Muscle layer of colon (tissue), 2 donors: ENCODE measurements at regions not wholly inside any gene's neighbourhood (a gene's known extent, or its start where the extent isn't known, plus 50 kb on each side); places are given as distances from the start of the nearest gene placed in this dataset.
"Not testable (repeated sequence)": the region's sequence is repeated elsewhere in the genome, so short reads cannot be mapped to it uniquely, and the experiment has no call there.

Experiments used
- H3K27ac ChIP-seq: one replicate; pipeline ENCODE4 v1.7.0; 2013; ENCODE audit warnings: low read depth, mild to moderate bottlenecking, low read length, moderate library complexity
- H3K27me3 ChIP-seq, 2 donors: one replicate each; pipeline ENCODE4 v1.7.0; 2013; ENCODE audit warnings: low read length in 2 of 2, mild to moderate bottlenecking in 2 of 2; ENCODE audit not compliant: insufficient read depth in 2 of 2, control insufficient read depth in 1 of 2
- H3K36me3 ChIP-seq: one replicate; pipeline ENCODE4 v1.7.0; 2013; ENCODE audit warnings: mild to moderate bottlenecking, low read length; ENCODE audit not compliant: insufficient read depth
- H3K4me1 ChIP-seq: one replicate; pipeline ENCODE4 v1.7.0; 2013; ENCODE audit warnings: mild to moderate bottlenecking, low read length; ENCODE audit not compliant: insufficient read depth
- H3K4me3 ChIP-seq, 2 donors: one replicate each; pipeline ENCODE4 v1.7.0; 2013; ENCODE audit warnings: low read length in 2 of 2, low read depth in 1 of 2, mild to moderate bottlenecking in 1 of 2, moderate library complexity in 1 of 2
- H3K9ac ChIP-seq: one replicate; pipeline ENCODE4 v1.7.0; 2013; ENCODE audit warnings: low read length
- H3K9me3 ChIP-seq: one replicate; pipeline ENCODE4 v1.7.0; 2013; ENCODE audit warnings: mild to moderate bottlenecking, low read length
- donor health status: abdominal sarcoma.
- donor health status: Adenocarcinoma of cecum.

DNA sequence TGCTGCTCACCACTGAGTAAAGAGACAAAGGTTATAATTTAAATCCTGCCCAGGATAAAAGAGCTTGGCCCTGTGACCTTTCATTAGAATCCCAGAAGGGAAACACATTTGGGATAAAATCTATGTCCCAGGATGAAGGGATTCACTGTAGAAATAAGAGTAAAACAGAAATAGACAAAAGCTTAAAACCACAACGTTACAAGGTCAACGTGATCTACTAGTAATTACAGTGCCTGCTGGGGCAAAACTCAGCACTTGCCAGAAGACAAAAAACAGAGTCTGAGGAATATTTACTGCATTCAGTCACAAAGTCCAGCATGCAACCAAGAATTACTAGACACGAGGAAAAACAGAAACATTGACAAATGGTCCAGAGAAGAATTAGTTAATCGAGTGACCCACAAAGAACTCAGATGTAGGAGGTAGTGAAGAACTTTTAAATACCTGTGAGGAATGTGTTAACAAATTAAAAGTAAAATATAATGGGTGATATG is 982.3 kb downstream of the GATA3 start:
- no peak overlapping the region for H3K4me3 ChIP-seq
- no peaks in the 10 kb centered on the region for H3K36me3 ChIP-seq
- no peak overlapping the region for H3K9ac ChIP-seq
- no peaks in the 10 kb centered on the region for H3K9me3 ChIP-seq
- H3K27me3 ChIP-seq = no peaks in the 10 kb centered on the region
- H3K4me1 ChIP-seq = no peaks in the 10 kb centered on the region
- no peak overlapping the region for H3K27ac ChIP-seq

DNA sequence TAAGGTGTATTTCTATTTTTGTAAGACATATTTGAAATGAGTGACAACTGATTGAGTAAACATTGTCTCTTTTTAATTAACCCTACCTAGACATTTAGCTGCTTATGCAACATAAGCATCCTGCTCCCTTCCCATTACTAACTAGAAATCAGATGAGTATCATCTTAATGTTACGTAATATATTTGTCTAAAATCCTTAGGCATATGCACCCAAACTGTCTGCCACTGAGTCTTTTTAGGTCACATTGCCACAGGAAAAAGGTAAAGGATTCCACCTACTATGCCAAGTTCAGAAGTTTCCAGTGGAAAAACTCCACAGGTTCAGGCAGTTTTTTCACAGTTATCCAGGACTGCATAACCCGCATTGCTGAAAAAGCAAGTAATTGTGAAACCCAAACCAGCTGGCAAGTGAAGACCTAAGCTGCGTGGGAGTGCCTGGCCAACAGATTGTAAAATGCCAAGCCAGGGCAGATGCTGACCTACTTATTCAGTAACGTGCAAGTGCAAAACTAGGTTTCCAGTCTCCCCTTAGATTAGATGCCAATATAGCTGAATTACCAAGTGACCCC is 983.7 kb downstream of the GATA3 start:
- Histone ChIP-seq H3K27ac (no peak overlapping the region), H3K9me3 (no peaks in the 10 kb centered on the region), H3K9ac (no peak overlapping the region), H3K36me3 (no peaks in the 10 kb centered on the region), H3K4me3 (no peak overlapping the region), H3K27me3 (no peaks in the 10 kb centered on the region), H3K4me1 (no peaks in the 10 kb centered on the region)

DNA sequence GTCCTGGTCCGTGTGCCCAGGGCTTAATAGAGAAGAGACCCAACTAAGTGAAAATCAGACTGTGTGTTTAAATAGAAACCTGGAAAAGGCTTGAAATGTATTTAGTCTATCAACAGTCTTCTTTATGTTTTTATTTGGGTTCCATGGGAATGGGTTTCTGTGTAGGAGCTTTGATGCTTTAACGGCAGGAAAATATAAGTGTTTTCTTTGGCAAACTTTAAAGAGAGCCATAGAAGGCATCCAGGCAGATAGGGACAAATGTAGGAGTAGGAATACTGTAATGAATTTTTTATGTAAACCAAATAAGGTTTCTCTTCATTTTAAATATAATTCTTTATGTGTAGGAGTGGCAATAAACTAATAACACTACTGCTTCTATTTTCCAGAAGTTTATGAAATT is 989.0 kb downstream of the GATA3 start:
- H3K27me3 ChIP-seq = no peaks in the 10 kb centered on the region
- H3K9ac ChIP-seq = no peak overlapping the region

DNA sequence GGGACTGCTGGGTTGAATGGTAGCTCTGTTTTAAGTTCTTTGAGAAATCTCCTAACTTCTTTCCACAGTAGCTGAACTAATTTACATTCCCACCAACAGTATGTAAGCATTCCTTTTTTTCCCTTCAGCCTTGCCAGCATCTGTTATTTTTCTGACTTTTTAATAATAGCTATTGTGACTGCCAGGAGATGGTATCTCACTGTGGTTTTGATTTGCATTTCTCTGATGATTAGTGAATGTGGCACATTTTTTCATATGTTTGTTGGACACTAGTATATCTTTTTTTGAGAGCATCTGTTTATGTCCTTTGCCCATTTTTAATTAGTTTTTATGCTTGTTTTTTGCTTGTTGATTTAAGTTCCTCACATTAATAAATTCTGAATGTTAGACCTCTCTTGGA is 990.8 kb downstream of the GATA3 start:
- no peak overlapping the region for H3K9ac ChIP-seq
- H3K4me1 ChIP-seq = no peaks in the 10 kb centered on the region
- H3K4me3 ChIP-seq = no peak overlapping the region
- H3K27ac ChIP-seq = no peak overlapping the region
- no peaks in the 10 kb centered on the region for H3K9me3 ChIP-seq
- no peaks in the 10 kb centered on the region for H3K27me3 ChIP-seq
- H3K36me3 ChIP-seq = no peaks in the 10 kb centered on the region

More for the DNA sequence above, 989.0 kb downstream of the GATA3 start:
- peak overlapping the region; percentile 3 for H3K27ac ChIP-seq
- no peaks in the 10 kb centered on the region for H3K9me3 ChIP-seq
- H3K4me1 ChIP-seq = no peaks in the 10 kb centered on the region
- H3K4me3 ChIP-seq = no peak overlapping the region
- H3K36me3 ChIP-seq = no peaks in the 10 kb centered on the region

DNA sequence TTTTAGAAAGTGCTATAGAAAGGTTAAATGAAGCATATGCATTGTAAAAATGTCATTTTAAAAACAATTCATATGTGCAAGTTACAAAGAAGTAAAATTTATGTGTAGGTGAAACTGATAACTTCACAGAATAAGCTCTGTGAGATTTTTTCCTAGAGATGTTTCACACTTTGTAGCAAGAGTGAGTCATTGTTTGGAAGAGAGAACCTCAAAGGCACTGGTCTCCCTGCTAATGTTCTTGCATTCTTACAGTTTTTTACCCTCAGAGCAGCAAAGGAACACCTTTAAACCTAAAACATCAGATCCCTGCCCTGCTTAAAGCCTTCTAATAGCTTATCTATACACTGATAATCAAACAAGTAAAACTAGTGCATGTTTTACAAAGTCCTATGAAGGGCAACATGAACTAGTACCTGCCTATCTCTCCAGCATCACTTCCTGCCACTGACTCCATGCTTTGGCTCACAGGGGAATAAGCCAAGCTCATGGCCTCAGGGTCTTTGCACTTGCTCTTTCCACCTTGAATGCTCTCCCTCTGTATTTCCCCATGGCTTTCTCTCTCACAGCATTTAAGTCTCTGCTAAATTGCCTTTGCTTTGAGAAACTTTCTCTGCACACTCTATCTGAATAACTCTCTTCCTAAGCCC is 997.0 kb downstream of the GATA3 start:
- H3K9ac ChIP-seq = no peak overlapping the region
- no peak overlapping the region for H3K4me3 ChIP-seq
- no peaks in the 10 kb centered on the region for H3K4me1 ChIP-seq
- H3K36me3 ChIP-seq = no peaks in the 10 kb centered on the region
- no peaks in the 10 kb centered on the region for H3K27me3 ChIP-seq
- no peak overlapping the region for H3K27ac ChIP-seq
- no peaks in the 10 kb centered on the region for H3K9me3 ChIP-seq

DNA sequence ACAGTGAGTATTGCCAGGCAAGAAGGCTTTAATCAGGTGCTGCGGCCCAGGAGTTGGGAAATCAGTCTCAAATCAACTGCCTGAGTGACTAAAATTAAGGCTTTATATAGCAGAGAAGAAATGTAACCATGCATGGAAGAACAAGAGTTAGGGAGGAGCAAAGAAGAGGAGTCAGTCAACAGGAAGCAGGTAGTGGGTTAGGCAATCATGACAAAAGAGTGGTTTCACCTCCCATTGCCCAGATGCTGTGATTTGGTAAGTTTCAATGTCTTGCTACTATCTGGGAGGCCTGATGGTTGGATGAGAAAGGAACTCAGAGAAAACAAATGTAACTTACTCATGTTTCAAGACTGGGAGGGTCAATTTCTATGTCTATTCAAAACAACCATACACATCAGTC is 998.3 kb downstream of the GATA3 start:
- Histone ChIP-seq H3K4me1 (no peaks in the 10 kb centered on the region), H3K4me3 (no peak overlapping the region), H3K9me3 (no peaks in the 10 kb centered on the region), H3K9ac (no peak overlapping the region), H3K27me3 (no peaks in the 10 kb centered on the region), H3K27ac (no peak overlapping the region), H3K36me3 (no peaks in the 10 kb centered on the region)

DNA sequence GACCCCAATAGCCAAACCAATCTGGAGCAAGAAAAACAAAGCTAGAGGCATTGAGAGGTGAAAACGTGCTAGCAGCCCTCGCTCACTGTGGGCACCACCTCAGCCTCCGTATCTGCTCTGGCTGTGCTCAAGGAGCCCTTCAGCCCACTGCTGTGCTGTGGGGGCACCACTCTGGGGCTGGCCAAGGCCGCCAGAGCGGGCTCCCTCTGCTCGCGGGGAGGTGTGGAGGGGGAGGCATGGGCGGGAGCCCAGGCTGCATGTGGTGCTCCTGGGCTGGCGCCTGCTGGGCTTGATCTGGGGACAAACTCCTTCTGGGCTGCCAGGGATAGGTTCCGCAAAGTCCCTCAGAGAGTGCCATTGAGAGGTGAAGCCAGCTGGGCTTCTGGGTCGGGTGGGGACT is 1002.0 kb downstream of the GATA3 start:
- H3K27me3 ChIP-seq = no peaks in the 10 kb centered on the region
- H3K36me3 ChIP-seq = no peaks in the 10 kb centered on the region
- H3K4me1 ChIP-seq = no peaks in the 10 kb centered on the region
- no peak overlapping the region for H3K9ac ChIP-seq
- H3K9me3 ChIP-seq = no peaks in the 10 kb centered on the region
- no peak overlapping the region for H3K4me3 ChIP-seq
- H3K27ac ChIP-seq = no peak overlapping the region

DNA sequence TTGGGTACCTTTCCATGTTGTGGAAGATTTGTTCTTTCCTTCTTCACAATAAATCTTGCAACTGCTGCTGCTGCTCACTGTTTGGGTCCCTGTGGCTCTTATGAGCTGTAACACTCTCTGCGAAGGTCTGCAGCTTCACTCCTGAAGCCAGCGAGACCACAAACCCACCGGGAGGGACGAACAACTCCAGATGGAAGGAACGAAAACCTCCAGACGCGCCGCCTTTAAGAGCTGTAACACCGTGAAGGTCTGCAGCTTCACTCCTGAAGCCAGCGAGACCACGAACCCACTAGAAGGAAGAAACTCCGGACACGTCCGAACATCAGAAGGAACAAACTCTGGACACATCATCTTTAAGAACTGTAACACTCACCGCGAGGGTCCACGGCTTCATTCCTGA is 1002.8 kb downstream of the GATA3 start:
- not testable (repeated sequence) for H3K4me1 ChIP-seq, H3K4me3 ChIP-seq, H3K9ac ChIP-seq, H3K9me3 ChIP-seq, H3K27ac ChIP-seq, H3K27me3 ChIP-seq, H3K36me3 ChIP-seq

DNA sequence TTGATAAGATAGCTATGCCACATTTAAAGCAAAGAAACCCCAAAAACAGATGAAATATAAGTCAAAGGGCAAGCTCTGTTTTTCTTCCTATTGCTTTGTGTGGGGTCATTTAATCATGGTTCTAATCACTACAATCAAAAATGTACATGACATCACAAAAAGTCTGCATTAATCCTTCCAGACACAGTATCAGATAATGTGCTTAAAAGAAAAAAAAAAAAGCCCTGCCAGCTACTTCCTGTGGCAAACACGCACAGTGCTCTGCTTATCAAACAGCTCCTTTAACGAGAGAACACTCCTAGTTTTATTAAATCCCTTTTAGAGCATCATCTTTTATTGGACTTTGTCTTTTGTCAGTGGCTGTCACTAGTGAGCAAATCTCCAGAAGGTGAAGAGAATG is 1005.8 kb downstream of the GATA3 start:
- no peaks in the 10 kb centered on the region for H3K27me3 ChIP-seq
- no peak overlapping the region for H3K4me3 ChIP-seq
- no peak overlapping the region for H3K27ac ChIP-seq
- no peaks in the 10 kb centered on the region for H3K36me3 ChIP-seq
- H3K9me3 ChIP-seq = no peaks in the 10 kb centered on the region
- no peak overlapping the region for H3K9ac ChIP-seq
- H3K4me1 ChIP-seq = no peaks in the 10 kb centered on the region

DNA sequence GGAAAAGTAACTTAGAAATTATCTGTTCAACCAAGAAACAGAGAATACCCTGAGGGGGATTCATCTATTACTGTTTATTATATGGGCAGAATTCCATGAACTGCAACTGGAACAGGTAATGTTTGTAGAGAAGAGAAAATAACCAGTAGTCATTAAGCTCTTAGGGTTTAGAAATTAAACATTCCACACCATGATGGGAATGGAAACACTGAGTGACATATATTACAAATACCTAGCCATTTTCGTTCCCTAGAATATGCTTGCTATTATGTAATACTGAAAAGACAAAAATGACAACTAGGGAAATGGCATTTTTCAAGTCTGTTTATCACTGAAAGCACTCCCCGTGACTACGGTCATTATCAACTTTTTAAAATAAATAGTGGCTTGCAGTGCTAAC is 1007.4 kb downstream of the GATA3 start:
- no peaks in the 10 kb centered on the region for H3K36me3 ChIP-seq
- no peaks in the 10 kb centered on the region for H3K9me3 ChIP-seq
- H3K27ac ChIP-seq = no peak overlapping the region
- no peak overlapping the region for H3K9ac ChIP-seq
- no peak overlapping the region for H3K4me3 ChIP-seq
- no peaks in the 10 kb centered on the region for H3K4me1 ChIP-seq
- H3K27me3 ChIP-seq = no peaks in the 10 kb centered on the region

DNA sequence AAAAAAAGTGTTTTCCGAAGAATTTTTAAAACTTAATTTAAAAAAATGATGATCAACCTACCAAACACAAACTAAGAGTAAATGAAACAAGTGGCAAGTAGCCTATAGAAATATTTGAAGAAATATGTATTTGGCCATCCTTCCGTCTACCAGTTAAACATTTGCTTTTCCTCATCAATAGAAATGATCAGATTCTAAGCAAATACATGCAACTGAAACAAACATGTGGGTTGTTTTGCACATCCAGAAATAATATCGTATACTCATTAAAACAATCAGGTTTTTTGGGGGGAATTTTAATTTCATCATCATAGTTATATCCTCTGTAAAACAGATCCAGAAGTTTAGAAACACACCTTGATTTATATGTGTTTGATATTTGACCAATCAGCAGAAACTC is 1011.7 kb downstream of the GATA3 start:
- no peaks in the 10 kb centered on the region for H3K27me3 ChIP-seq
- H3K4me1 ChIP-seq = no peaks in the 10 kb centered on the region
- no peak overlapping the region for H3K4me3 ChIP-seq
- H3K36me3 ChIP-seq = no peaks in the 10 kb centered on the region
- H3K9ac ChIP-seq = no peak overlapping the region
- H3K9me3 ChIP-seq = no peaks in the 10 kb centered on the region
- H3K27ac ChIP-seq = no peak overlapping the region

DNA sequence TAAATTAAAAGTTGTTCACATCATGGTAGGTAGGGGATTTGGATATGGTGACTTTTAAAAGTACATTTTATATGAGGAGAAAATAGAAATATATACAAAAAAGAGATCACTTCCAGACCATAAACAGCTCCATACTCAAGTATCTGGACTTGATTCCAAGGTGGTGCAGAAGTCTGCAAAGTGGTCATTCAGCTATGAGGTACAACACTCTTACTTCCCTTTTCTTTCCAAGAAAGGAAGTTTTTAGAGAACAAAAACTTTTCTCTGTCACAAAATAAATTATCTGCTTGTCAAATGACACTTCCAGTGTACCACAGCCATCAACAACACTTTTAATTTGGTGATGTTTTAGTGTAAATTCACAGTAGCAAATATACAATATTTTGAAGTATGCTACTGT is 1013.5 kb downstream of the GATA3 start:
- Histone ChIP-seq H3K27ac (no peak overlapping the region), H3K27me3 (no peaks in the 10 kb centered on the region), H3K9ac (no peak overlapping the region), H3K4me1 (no peaks in the 10 kb centered on the region), H3K36me3 (no peaks in the 10 kb centered on the region), H3K9me3 (no peaks in the 10 kb centered on the region), H3K4me3 (no peak overlapping the region)
